ENCODE measurements at regions not wholly inside any gene's neighbourhood (a gene's known extent, or its start where the extent isn't known, plus 50 kb on each side); places are given as distances from the start of the nearest gene placed in this dataset.

- DNase-seq, result no peak
- Histone ChIP-seq H3K4me3 (ENCODE audit: low read depth, low read length) (no peak overlapping the region), H3K27me3 (ENCODE audit: insufficient read depth, low read depth, severe bottlenecking) (no peaks in the 10 kb centered on the region), H3K36me3 (no peaks in the 10 kb centered on the region), H3K27ac (no peak overlapping the region), H3K9me3 (ENCODE audit: severe bottlenecking) (no peaks in the 10 kb centered on the region)
- TF ChIP-seq CTCF (IDR thresholded peaks at IDR 0.05; ENCODE audit: low read depth, low read length), result no peak
These were observed 118.0 kb upstream of the FRMD1 start for GRCh38 chr6:168196881-168197635.

GRCh38 chr6:168196385-168196860 lies 117.4 kb upstream of the FRMD1 start:
- H3K4me3 ChIP-seq (ENCODE audit: low read depth, low read length), result no peak overlapping the region
- no peak for TF ChIP-seq CTCF (IDR thresholded peaks at IDR 0.05; ENCODE audit: low read depth, low read length)
- H3K9me3 ChIP-seq (ENCODE audit: severe bottlenecking), result no peaks in the 10 kb centered on the region
- H3K27ac ChIP-seq, result no peak overlapping the region
- H3K36me3 ChIP-seq, result no peaks in the 10 kb centered on the region
- DNase-seq, result no peak
- no peaks in the 10 kb centered on the region for H3K27me3 ChIP-seq (ENCODE audit: insufficient read depth, low read depth, severe bottlenecking)

GRCh38 chr6:168195712-168196111 lies 116.7 kb upstream of the FRMD1 start:
- Histone ChIP-seq H3K9me3 (ENCODE audit: severe bottlenecking) (no peaks in the 10 kb centered on the region), H3K27me3 (ENCODE audit: insufficient read depth, low read depth, severe bottlenecking) (no peaks in the 10 kb centered on the region), H3K36me3 (no peaks in the 10 kb centered on the region), H3K4me3 (ENCODE audit: low read depth, low read length) (no peak overlapping the region), H3K27ac (no peak overlapping the region)
- DNase-seq, result no peak
- no peak for TF ChIP-seq CTCF (IDR thresholded peaks at IDR 0.05; ENCODE audit: low read depth, low read length)

DNA sequence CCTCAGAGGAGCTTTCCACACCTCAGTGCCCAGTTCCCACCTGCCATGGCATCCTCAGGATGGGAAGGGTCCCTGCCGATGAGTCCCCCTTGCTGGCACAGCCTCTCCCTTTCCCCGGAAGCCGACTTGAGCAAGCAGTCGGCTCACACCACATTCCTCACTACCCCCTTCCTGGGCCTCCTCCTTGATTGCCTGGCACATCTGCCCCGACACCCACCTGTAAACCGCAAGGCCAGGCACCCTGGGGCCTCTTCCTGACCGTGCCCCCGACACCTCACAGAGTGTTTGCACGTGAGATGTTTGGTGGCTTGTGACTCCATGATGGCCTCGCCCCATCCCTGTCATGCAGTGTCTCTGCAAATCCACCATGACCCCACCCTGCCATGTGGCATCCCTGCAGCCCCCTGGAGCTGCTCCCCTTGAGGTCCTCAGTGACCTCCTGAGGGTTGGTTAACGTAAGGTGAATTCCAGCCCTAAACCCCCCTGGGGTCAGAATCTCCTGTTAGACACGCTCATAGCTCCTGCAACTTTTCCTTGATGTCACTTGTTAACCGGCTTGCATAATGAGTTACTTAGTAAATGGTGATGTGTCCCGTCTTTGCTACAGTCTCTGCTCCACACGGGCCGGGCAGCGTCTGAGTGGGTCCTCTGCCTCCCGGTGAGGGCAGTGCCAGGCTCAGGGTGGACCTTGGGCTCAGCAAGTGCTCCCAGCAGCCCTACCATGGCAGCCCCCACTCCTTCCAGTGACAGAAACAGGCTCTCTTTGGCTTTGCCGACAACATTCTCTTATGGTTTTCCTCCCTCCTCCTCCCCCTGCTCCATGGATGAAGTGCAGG lies 115.9 kb upstream of the FRMD1 start:
- DNase-seq, result no peak
- no peak overlapping the region for H3K27ac ChIP-seq
- no peaks in the 10 kb centered on the region for H3K27me3 ChIP-seq (ENCODE audit: insufficient read depth, low read depth, severe bottlenecking)
- no peaks in the 10 kb centered on the region for H3K9me3 ChIP-seq (ENCODE audit: severe bottlenecking)
- H3K4me3 ChIP-seq (ENCODE audit: low read depth, low read length), result no peak overlapping the region
- H3K36me3 ChIP-seq, result no peaks in the 10 kb centered on the region
- no peak for TF ChIP-seq CTCF (IDR thresholded peaks at IDR 0.05; ENCODE audit: low read depth, low read length)

- peak; percentile 59 for DNase-seq
- peak; percentile 74 for TF ChIP-seq CTCF (IDR thresholded peaks at IDR 0.05; ENCODE audit: low read depth, low read length)
- Histone ChIP-seq H3K9me3 (ENCODE audit: severe bottlenecking) (no peaks in the 10 kb centered on the region), H3K27ac (no peak overlapping the region), H3K27me3 (ENCODE audit: insufficient read depth, low read depth, severe bottlenecking) (no peaks in the 10 kb centered on the region), H3K36me3 (no peaks in the 10 kb centered on the region), H3K4me3 (ENCODE audit: low read depth, low read length) (no peak overlapping the region)
These were observed 115.1 kb upstream of the FRMD1 start for GRCh38 chr6:168193816-168194721.

All from WERI-Rb-1 (cell line).